ENCODE measurements at regions not wholly inside any gene's neighbourhood (a gene's known extent, or its start where the extent isn't known, plus 50 kb on each side); places are given as distances from the start of the nearest gene placed in this dataset.

GRCh38 chr4:124111411-124111810 lies 601.1 kb downstream of the ANKRD50 start:
- TF ChIP-seq EZH2 (IDR thresholded peaks at IDR 0.05; ENCODE audit: insufficient read depth, poor library complexity, severe bottlenecking) (no peak), EZH2phosphoT487 (IDR thresholded peaks at IDR 0.05; ENCODE audit: insufficient read depth, low read depth) (no peak)
